Activated CD8-positive, alpha-beta memory T cell treated with anti-CD3 and anti-CD28 coated beads for 36 hours (primary cell): ENCODE measurements at regions not wholly inside any gene's neighbourhood (a gene's known extent, or its start where the extent isn't known, plus 50 kb on each side); places are given as distances from the start of the nearest gene placed in this dataset.

ENCODE experiments used
- CTCF ChIA-PET: fragments of 350-600 bp; sonication (Branson Sonifier 250); formaldehyde crosslinking; loops from one replicate; lab custom pipeline; 2021; ENCODE audit warnings: antibody characterized with exemption; lab: Charles Lee
- POLR2A ChIA-PET: fragments of 350-600 bp; sonication (Branson Sonifier 250); formaldehyde crosslinking; loops from one replicate; lab custom pipeline; 2021; ENCODE audit warnings: antibody characterized with exemption; lab: Charles Lee

GRCh38 chr4:123836851-123837595, 440.4 kb downstream of the SPRY1 start:
- CTCF ChIA-PET, result no interaction called here

GRCh38 chr4:123838474-123838873, 441.9 kb downstream of the SPRY1 start:
- CTCF ChIA-PET, result no interaction called here

More at GRCh38 chr4:123836851-123837595, 440.4 kb downstream of the SPRY1 start:
- POLR2A ChIA-PET, result no interaction called here

GRCh38 chr4:123840197-123840596, 443.6 kb downstream of the SPRY1 start:
- CTCF ChIA-PET, result no interaction called here
- POLR2A ChIA-PET, result no interaction called here

More at GRCh38 chr4:123838474-123838873, 441.9 kb downstream of the SPRY1 start:
- POLR2A ChIA-PET, result no interaction called here

GRCh38 chr4:123841447-123842121, 445.0 kb downstream of the SPRY1 start:
- ChIA-PET POLR2A (no interaction called here), CTCF (no interaction called here)

GRCh38 chr4:123843137-123843536, 446.5 kb downstream of the SPRY1 start:
- POLR2A ChIA-PET, result no interaction called here
- CTCF ChIA-PET, result no interaction called here

GRCh38 chr4:123844374-123844773, 447.8 kb downstream of the SPRY1 start:
- POLR2A ChIA-PET, result no interaction called here
- CTCF ChIA-PET, result no interaction called here

- CTCF ChIA-PET, result no interaction called here
Measured at GRCh38 chr4:123846092-123846491, 449.5 kb downstream of the SPRY1 start.

GRCh38 chr4:123846561-123846960, 450.0 kb downstream of the SPRY1 start:
- CTCF ChIA-PET, result no interaction called here

More at GRCh38 chr4:123846092-123846491, 449.5 kb downstream of the SPRY1 start:
- POLR2A ChIA-PET, result no interaction called here

GRCh38 chr4:123848606-123849005, 452.0 kb downstream of the SPRY1 start:
- ChIA-PET POLR2A (no interaction called here), CTCF (no interaction called here)

More at GRCh38 chr4:123846561-123846960, 450.0 kb downstream of the SPRY1 start:
- POLR2A ChIA-PET, result no interaction called here

GRCh38 chr4:123849495-123849894, 452.9 kb downstream of the SPRY1 start:
- ChIA-PET POLR2A (no interaction called here), CTCF (no interaction called here)

- CTCF ChIA-PET, result no interaction called here
- POLR2A ChIA-PET, result no interaction called here
Measured at GRCh38 chr4:123851521-123851920, 454.9 kb downstream of the SPRY1 start.

- CTCF ChIA-PET, result no interaction called here
Measured at GRCh38 chr4:123853651-123854050, 457.1 kb downstream of the SPRY1 start.

GRCh38 chr4:123856689-123857545, 460.3 kb downstream of the SPRY1 start:
- CTCF ChIA-PET, result no interaction called here
- POLR2A ChIA-PET, result no interaction called here

More at GRCh38 chr4:123853651-123854050, 457.1 kb downstream of the SPRY1 start:
- POLR2A ChIA-PET, result no interaction called here

- ChIA-PET CTCF (no interaction called here), POLR2A (no interaction called here)
Measured at GRCh38 chr4:123858465-123858864, 461.9 kb downstream of the SPRY1 start.

GRCh38 chr4:123862812-123863211, 466.2 kb downstream of the SPRY1 start:
- POLR2A ChIA-PET, result no interaction called here
- CTCF ChIA-PET, result no interaction called here

- ChIA-PET CTCF (no interaction called here), POLR2A (no interaction called here)
Measured at GRCh38 chr4:123866796-123867195, 470.2 kb downstream of the SPRY1 start.

GRCh38 chr4:123867910-123868587, 471.5 kb downstream of the SPRY1 start:
- ChIA-PET POLR2A (no interaction called here), CTCF (no interaction called here)

GRCh38 chr4:123869286-123870215, 473.0 kb downstream of the SPRY1 start:
- ChIA-PET CTCF (no interaction called here), POLR2A (no interaction called here)
